Neural crest cell (in vitro differentiated cells): ENCODE measurements at regions not wholly inside any gene's neighbourhood (a gene's known extent, or its start where the extent isn't known, plus 50 kb on each side); places are given as distances from the start of the nearest gene placed in this dataset.

Experiments used
- DNase-seq: peaks from one replicate; pipeline ENCODE4 v3.0.0; 2021; ENCODE audit warnings: low read depth, mixed read lengths, low spot score
- H3K27ac Mint-ChIP-seq: one replicate; pipeline ENCODE4 v1.8.0; 2021; ENCODE audit warnings: mild to moderate bottlenecking, mixed read lengths; ENCODE audit not compliant: unreplicated experiment
- H3K27me3 Mint-ChIP-seq: 2 replicates; pipeline ENCODE4 v1.8.0; 2021; ENCODE audit warnings: low read depth, mild to moderate bottlenecking, mixed read lengths
- H3K36me3 Mint-ChIP-seq: 2 replicates; pipeline ENCODE4 v1.8.0; 2021; ENCODE audit warnings: low read depth, mild to moderate bottlenecking, mixed read lengths
- H3K4me1 Mint-ChIP-seq: 2 replicates; pipeline ENCODE4 v1.8.0; 2021; ENCODE audit warnings: mixed read lengths
- H3K4me3 Mint-ChIP-seq: one replicate; pipeline ENCODE4 v1.8.0; 2021; ENCODE audit warnings: mild to moderate bottlenecking, mixed read lengths
- H3K9me3 Mint-ChIP-seq: 2 replicates; pipeline ENCODE4 v1.8.0; 2021; ENCODE audit warnings: mixed read lengths
- CTCF ChIP-seq: fragments of 200-600 bp; sonication (generic); conservative IDR thresholded peaks from 2 replicates; pipeline ENCODE4 v1.5.0; 2021; ENCODE audit warnings: antibody characterized with exemption, mild to moderate bottlenecking

- no peak for DNase-seq
- Mint-ChIP-seq H3K4me3 (no peak overlapping the region), H3K27ac (no peak overlapping the region), H3K4me1 (peaks cover 4% of the 10 kb centered on the region), H3K36me3 (peaks cover 2% of the 10 kb centered on the region), H3K27me3 (no peaks in the 10 kb centered on the region), H3K9me3 (no peaks in the 10 kb centered on the region)
- no peak for TF ChIP-seq CTCF
Observed at GRCh38 chr11:92775003-92775676, 194.3 kb upstream of the MTNR1B start.

- H3K4me3 Mint-ChIP-seq, result no peak overlapping the region
- H3K27me3 Mint-ChIP-seq, result no peaks in the 10 kb centered on the region
- no peak for TF ChIP-seq CTCF
- peaks cover 4% of the 10 kb centered on the region for H3K4me1 Mint-ChIP-seq
- no peak for DNase-seq
- H3K9me3 Mint-ChIP-seq, result no peaks in the 10 kb centered on the region
- H3K36me3 Mint-ChIP-seq, result peaks cover 2% of the 10 kb centered on the region
- H3K27ac Mint-ChIP-seq, result no peak overlapping the region
Observed at GRCh38 chr11:92776676-92777075, 192.8 kb upstream of the MTNR1B start.

GRCh38 chr11:92779746-92780145 lies 189.7 kb upstream of the MTNR1B start:
- Mint-ChIP-seq H3K4me1 (peaks cover 9% of the 10 kb centered on the region), H3K4me3 (no peak overlapping the region), H3K36me3 (peaks cover 2% of the 10 kb centered on the region), H3K9me3 (no peaks in the 10 kb centered on the region), H3K27ac (no peak overlapping the region), H3K27me3 (no peaks in the 10 kb centered on the region)
- no peak for TF ChIP-seq CTCF
- no peak for DNase-seq

GRCh38 chr11:92781151-92781550 lies 188.3 kb upstream of the MTNR1B start:
- no peak for DNase-seq
- peaks cover 2% of the 10 kb centered on the region for H3K36me3 Mint-ChIP-seq
- no peaks in the 10 kb centered on the region for H3K27me3 Mint-ChIP-seq
- TF ChIP-seq CTCF, result no peak
- no peak overlapping the region for H3K27ac Mint-ChIP-seq
- peaks cover 13% of the 10 kb centered on the region for H3K4me1 Mint-ChIP-seq
- H3K4me3 Mint-ChIP-seq, result no peak overlapping the region
- no peaks in the 10 kb centered on the region for H3K9me3 Mint-ChIP-seq

- Mint-ChIP-seq H3K36me3 (peaks cover 2% of the 10 kb centered on the region), H3K27ac (no peak overlapping the region), H3K4me1 (peaks cover 13% of the 10 kb centered on the region), H3K27me3 (no peaks in the 10 kb centered on the region), H3K9me3 (no peaks in the 10 kb centered on the region), H3K4me3 (no peak overlapping the region)
- DNase-seq, result no peak
- no peak for TF ChIP-seq CTCF
Observed at GRCh38 chr11:92782806-92783205, 186.6 kb upstream of the MTNR1B start.
